ENCODE measurements at regions not wholly inside any gene's neighbourhood (a gene's known extent, or its start where the extent isn't known, plus 50 kb on each side); places are given as distances from the start of the nearest gene placed in this dataset.

GRCh38 chr2:120468136-120468535 lies 122.2 kb downstream of the INHBB start:
- no peak overlapping the region for H3K4me3 ChIP-seq (ENCODE audit: low read length)
- no peak for DNase-seq (ENCODE audit: low read depth)
- TF ChIP-seq CTCF (IDR thresholded peaks at IDR 0.05; ENCODE audit: insufficient read depth, low read depth, low read length, missing control alignments): no peak

GRCh38 chr2:120469426-120469825 lies 123.5 kb downstream of the INHBB start:
- TF ChIP-seq CTCF (IDR thresholded peaks at IDR 0.05; ENCODE audit: insufficient read depth, low read depth, low read length, missing control alignments): no peak
- H3K4me3 ChIP-seq (ENCODE audit: low read length): no peak overlapping the region
- DNase-seq (ENCODE audit: low read depth): no peak

GRCh38 chr2:120470041-120470965 lies 124.4 kb downstream of the INHBB start:
- H3K4me3 ChIP-seq (ENCODE audit: low read length): no peak overlapping the region
- TF ChIP-seq CTCF (IDR thresholded peaks at IDR 0.05; ENCODE audit: insufficient read depth, low read depth, low read length, missing control alignments): no peak
- peak; percentile 92 for DNase-seq (ENCODE audit: low read depth)

- no peak for DNase-seq (ENCODE audit: low read depth)
- TF ChIP-seq CTCF (IDR thresholded peaks at IDR 0.05; ENCODE audit: insufficient read depth, low read depth, low read length, missing control alignments): no peak
- no peak overlapping the region for H3K4me3 ChIP-seq (ENCODE audit: low read length)
Measured at GRCh38 chr2:120471166-120471565, 125.2 kb downstream of the INHBB start.

- DNase-seq (ENCODE audit: low read depth): no peak
- H3K4me3 ChIP-seq (ENCODE audit: low read length): no peak overlapping the region
- no peak for TF ChIP-seq CTCF (IDR thresholded peaks at IDR 0.05; ENCODE audit: insufficient read depth, low read depth, low read length, missing control alignments)
Measured at GRCh38 chr2:120472031-120472430, 126.1 kb downstream of the INHBB start.

- no peak for TF ChIP-seq CTCF (IDR thresholded peaks at IDR 0.05; ENCODE audit: insufficient read depth, low read depth, low read length, missing control alignments)
- no peak overlapping the region for H3K4me3 ChIP-seq (ENCODE audit: low read length)
- DNase-seq (ENCODE audit: low read depth): peak; percentile 99
Measured at GRCh38 chr2:120472891-120473309, 127.0 kb downstream of the INHBB start.
